Astrocyte (in vitro differentiated cells and primary cell): ENCODE measurements at regions not wholly inside any gene's neighbourhood (a gene's known extent, or its start where the extent isn't known, plus 50 kb on each side); places are given as distances from the start of the nearest gene placed in this dataset.

Source experiments
- DNase-seq: peaks from one replicate; pipeline ENCODE4 v3.0.0-alpha.2; 2010; ENCODE audit warnings: low read depth
- FAIRE-seq: peaks from 2 replicates; lab custom pipeline; 2011; peaks lifted over from hg19 to GRCh38; lab: Jason Lieb, UNC
- H2AFZ ChIP-seq: 2 replicates; pipeline ENCODE4 v1.6.0; 2012; ENCODE audit warnings: low read depth, low read length, inconsistent platforms
- H3K27ac ChIP-seq: 2 replicates; pipeline ENCODE4 v1.5.1; 2011; ENCODE audit warnings: low read depth, low read length, inconsistent platforms
- H3K27me3 ChIP-seq: 2 replicates; pipeline ENCODE4 v1.6.0; 2011; ENCODE audit warnings: low read length, inconsistent platforms; ENCODE audit not compliant: insufficient read depth
- H3K36me3 ChIP-seq: 2 replicates; pipeline ENCODE4 v1.5.1; 2011; ENCODE audit warnings: low read length, inconsistent platforms; ENCODE audit not compliant: insufficient read depth
- H3K4me1 ChIP-seq: 2 replicates; pipeline ENCODE4 v1.5.1; 2011; ENCODE audit warnings: low read length, inconsistent platforms; ENCODE audit not compliant: insufficient read depth
- H3K4me2 ChIP-seq: 2 replicates; pipeline ENCODE4 v1.6.0; 2012; ENCODE audit warnings: low read length, inconsistent platforms
- H3K4me3 ChIP-seq: 2 replicates; pipeline ENCODE4 v1.5.1; 2011; ENCODE audit warnings: low read depth, mild to moderate bottlenecking, low read length, inconsistent platforms; ENCODE audit not compliant: insufficient read depth
- H3K79me2 ChIP-seq: 2 replicates; pipeline ENCODE4 v1.6.0; 2012; ENCODE audit warnings: mild to moderate bottlenecking, low read length, inconsistent platforms; ENCODE audit not compliant: insufficient read depth
- H3K9ac ChIP-seq: 2 replicates; pipeline ENCODE4 v1.6.0; 2012; ENCODE audit warnings: mild to moderate bottlenecking, low read length, inconsistent platforms
- H3K9me3 ChIP-seq: 2 replicates; pipeline ENCODE4 v1.5.1; 2012; ENCODE audit warnings: low read depth, mild to moderate bottlenecking, low read length, inconsistent platforms; ENCODE audit not compliant: insufficient read depth
- H4K20me1 ChIP-seq: 2 replicates; pipeline ENCODE4 v1.6.0; 2012; ENCODE audit warnings: low read length, inconsistent platforms; ENCODE audit not compliant: insufficient read depth
- H3K27ac Mint-ChIP-seq: one replicate; pipeline ENCODE4 v1.8.0; 2021; ENCODE audit warnings: mild to moderate bottlenecking, mixed read lengths; ENCODE audit not compliant: unreplicated experiment
- H3K27me3 Mint-ChIP-seq: one replicate; pipeline ENCODE4 v1.8.0; 2021; ENCODE audit warnings: low read depth, mixed read lengths; ENCODE audit not compliant: unreplicated experiment
- H3K36me3 Mint-ChIP-seq: one replicate; pipeline ENCODE4 v1.8.0; 2021; ENCODE audit warnings: low read depth, mixed read lengths; ENCODE audit not compliant: unreplicated experiment
- H3K4me1 Mint-ChIP-seq: one replicate; pipeline ENCODE4 v1.8.0; 2021; ENCODE audit warnings: low read depth, mixed read lengths; ENCODE audit not compliant: unreplicated experiment
- H3K4me3 Mint-ChIP-seq: one replicate; pipeline ENCODE4 v1.8.0; 2021; ENCODE audit warnings: mild to moderate bottlenecking, moderate library complexity, mixed read lengths; ENCODE audit not compliant: unreplicated experiment
- H3K9me3 Mint-ChIP-seq: one replicate; pipeline ENCODE4 v1.8.0; 2021; ENCODE audit warnings: mild to moderate bottlenecking, mixed read lengths; ENCODE audit not compliant: unreplicated experiment
- EZH2 ChIP-seq: IDR thresholded peaks from 2 replicates; pipeline ENCODE4 v1.6.1; 2012; ENCODE audit warnings: mild to moderate bottlenecking, low read length, inconsistent platforms; ENCODE audit not compliant: insufficient read depth
- TF ChIP-seq, protein P1 (sequence below): IDR thresholded peaks from 2 replicates; pipeline ENCODE4 v1.5.1; 2011; ENCODE audit warnings: low read depth, mild to moderate bottlenecking, inconsistent platforms, low read length, moderate library complexity; ENCODE audit not compliant: insufficient read depth

DNA sequence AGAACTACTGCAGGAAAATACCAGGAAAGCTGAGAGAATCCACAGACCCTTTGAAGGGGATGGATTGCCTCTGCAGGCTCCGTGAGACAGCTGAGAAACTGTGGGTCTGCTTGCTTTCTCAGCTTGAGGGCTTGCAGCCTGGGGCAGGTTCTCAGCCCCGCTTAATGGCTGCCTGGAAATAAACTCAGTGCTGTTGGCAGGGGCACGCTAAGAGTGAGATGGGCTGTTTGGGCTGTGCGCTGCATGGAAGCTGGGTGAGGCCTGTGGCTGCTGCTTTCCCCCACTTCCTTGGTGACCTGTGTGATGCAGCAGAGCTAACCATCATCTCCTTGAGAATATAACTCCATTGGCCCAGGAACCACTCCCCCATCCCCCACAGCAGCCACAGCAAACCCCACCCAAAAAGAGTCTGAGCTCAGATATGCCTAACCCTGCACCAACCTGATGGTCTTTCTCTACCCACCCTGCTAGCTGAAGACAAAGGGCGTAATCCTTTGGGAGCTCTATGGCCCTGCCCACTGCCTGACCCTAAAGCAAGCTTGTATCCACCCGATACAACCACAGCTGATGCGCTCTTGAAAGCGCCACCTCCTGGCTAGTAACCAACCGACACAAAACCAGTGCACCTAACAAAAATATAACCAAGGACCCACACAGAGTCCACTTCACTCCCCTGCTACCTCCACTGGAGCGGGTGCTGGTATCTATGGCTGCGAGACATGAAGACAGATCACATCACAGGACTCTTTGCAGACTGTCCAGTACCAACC is 800.6 kb upstream of the MAP3K7 start:
- H3K4me1 ChIP-seq = no peaks in the 10 kb centered on the region
- H3K4me1 Mint-ChIP-seq = no peaks in the 10 kb centered on the region
- no peak overlapping the region for H3K27ac Mint-ChIP-seq
- no peak overlapping the region for H3K4me3 Mint-ChIP-seq
- peaks cover 4% of the 10 kb centered on the region for H3K9me3 ChIP-seq
- H3K4me3 ChIP-seq = no peak overlapping the region
- no peak overlapping the region for H3K9ac ChIP-seq
- no peaks in the 10 kb centered on the region for H3K27me3 Mint-ChIP-seq
- H3K36me3 Mint-ChIP-seq = no peaks in the 10 kb centered on the region
- H3K4me2 ChIP-seq = no peak overlapping the region
- TF ChIP-seq, protein P1, sequence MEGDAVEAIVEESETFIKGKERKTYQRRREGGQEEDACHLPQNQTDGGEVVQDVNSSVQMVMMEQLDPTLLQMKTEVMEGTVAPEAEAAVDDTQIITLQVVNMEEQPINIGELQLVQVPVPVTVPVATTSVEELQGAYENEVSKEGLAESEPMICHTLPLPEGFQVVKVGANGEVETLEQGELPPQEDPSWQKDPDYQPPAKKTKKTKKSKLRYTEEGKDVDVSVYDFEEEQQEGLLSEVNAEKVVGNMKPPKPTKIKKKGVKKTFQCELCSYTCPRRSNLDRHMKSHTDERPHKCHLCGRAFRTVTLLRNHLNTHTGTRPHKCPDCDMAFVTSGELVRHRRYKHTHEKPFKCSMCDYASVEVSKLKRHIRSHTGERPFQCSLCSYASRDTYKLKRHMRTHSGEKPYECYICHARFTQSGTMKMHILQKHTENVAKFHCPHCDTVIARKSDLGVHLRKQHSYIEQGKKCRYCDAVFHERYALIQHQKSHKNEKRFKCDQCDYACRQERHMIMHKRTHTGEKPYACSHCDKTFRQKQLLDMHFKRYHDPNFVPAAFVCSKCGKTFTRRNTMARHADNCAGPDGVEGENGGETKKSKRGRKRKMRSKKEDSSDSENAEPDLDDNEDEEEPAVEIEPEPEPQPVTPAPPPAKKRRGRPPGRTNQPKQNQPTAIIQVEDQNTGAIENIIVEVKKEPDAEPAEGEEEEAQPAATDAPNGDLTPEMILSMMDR = no peak
- no peak for TF ChIP-seq EZH2
- no peak overlapping the region for H3K27ac ChIP-seq
- DNase-seq = no peak
- H3K79me2 ChIP-seq = no peaks in the 10 kb centered on the region
- H3K9me3 Mint-ChIP-seq = no peaks in the 10 kb centered on the region
- H3K27me3 ChIP-seq = no peaks in the 10 kb centered on the region
- H2AFZ ChIP-seq = no peak overlapping the region
- H3K36me3 ChIP-seq = no peaks in the 10 kb centered on the region
- FAIRE-seq = no peak
- no peaks in the 10 kb centered on the region for H4K20me1 ChIP-seq

DNA sequence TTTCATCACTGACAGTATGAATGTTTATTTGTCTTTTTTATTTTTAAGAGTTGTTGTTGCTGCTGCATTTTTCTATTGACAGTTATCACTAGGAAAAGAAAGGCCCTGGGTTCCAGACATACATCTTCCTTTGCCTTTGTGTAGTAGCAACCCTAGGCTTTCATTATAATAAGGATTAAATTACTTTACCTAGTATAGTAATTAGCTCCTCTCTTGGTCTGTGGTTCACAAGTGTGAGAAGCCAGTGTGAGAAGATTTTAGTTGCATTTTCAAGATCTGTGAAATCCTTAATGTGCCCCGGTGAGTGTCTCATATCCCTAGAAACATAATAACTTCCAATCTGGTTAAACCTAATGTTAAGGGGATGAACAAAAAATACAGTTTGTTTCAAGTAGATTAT is 799.3 kb upstream of the MAP3K7 start:
- H3K36me3 ChIP-seq = no peaks in the 10 kb centered on the region
- Mint-ChIP-seq H3K9me3 (no peaks in the 10 kb centered on the region), H3K4me3 (no peak overlapping the region), H3K27ac (no peak overlapping the region), H3K4me1 (no peaks in the 10 kb centered on the region), H3K27me3 (no peaks in the 10 kb centered on the region), H3K36me3 (no peaks in the 10 kb centered on the region)
- no peak overlapping the region for H3K4me2 ChIP-seq
- H3K27ac ChIP-seq = no peak overlapping the region
- TF ChIP-seq EZH2 = no peak
- TF ChIP-seq, protein P1 = no peak
- peaks cover 4% of the 10 kb centered on the region for H3K9me3 ChIP-seq
- no peak overlapping the region for H2AFZ ChIP-seq
- H4K20me1 ChIP-seq = no peaks in the 10 kb centered on the region
- no peaks in the 10 kb centered on the region for H3K79me2 ChIP-seq
- no peak for DNase-seq
- no peak overlapping the region for H3K9ac ChIP-seq
- no peaks in the 10 kb centered on the region for H3K4me1 ChIP-seq
- no peak overlapping the region for H3K4me3 ChIP-seq
- H3K27me3 ChIP-seq = no peaks in the 10 kb centered on the region
- no peak for FAIRE-seq

DNA sequence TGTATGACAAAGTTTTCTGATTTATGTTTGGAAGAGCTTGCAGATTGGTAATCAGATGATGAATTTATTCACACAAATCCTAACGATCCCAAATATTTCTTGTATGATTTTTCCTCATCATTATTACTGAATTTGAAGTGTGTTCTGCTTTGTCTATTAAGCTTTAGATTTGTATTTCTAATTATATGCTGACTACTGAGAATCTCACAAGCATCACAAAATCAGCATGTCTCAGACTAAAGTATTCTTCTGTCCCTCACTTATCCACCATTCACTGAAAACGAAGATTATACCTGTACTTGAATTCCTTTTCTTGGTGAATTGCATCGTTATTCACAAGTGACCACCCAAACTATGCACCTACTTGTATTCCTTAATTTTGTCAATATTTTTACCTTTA is 796.3 kb upstream of the MAP3K7 start:
- peaks cover 4% of the 10 kb centered on the region for H3K9me3 ChIP-seq
- Mint-ChIP-seq H3K4me1 (no peaks in the 10 kb centered on the region), H3K27ac (no peak overlapping the region), H3K9me3 (no peaks in the 10 kb centered on the region), H3K4me3 (no peak overlapping the region), H3K36me3 (no peaks in the 10 kb centered on the region), H3K27me3 (no peaks in the 10 kb centered on the region)
- no peaks in the 10 kb centered on the region for H3K36me3 ChIP-seq
- H3K27ac ChIP-seq = no peak overlapping the region
- DNase-seq (no peak), FAIRE-seq (no peak)
- H3K9ac ChIP-seq = no peak overlapping the region
- H3K4me2 ChIP-seq = no peak overlapping the region
- H2AFZ ChIP-seq = no peak overlapping the region
- H3K27me3 ChIP-seq = no peaks in the 10 kb centered on the region
- H3K79me2 ChIP-seq = no peaks in the 10 kb centered on the region
- H4K20me1 ChIP-seq = no peaks in the 10 kb centered on the region
- H3K4me1 ChIP-seq = no peaks in the 10 kb centered on the region
- no peak overlapping the region for H3K4me3 ChIP-seq
- TF ChIP-seq, protein P1 = no peak
- no peak for TF ChIP-seq EZH2
